ENCODE measurements at regions not wholly inside any gene's neighbourhood (a gene's known extent, or its start where the extent isn't known, plus 50 kb on each side); places are given as distances from the start of the nearest gene placed in this dataset.
"Not testable (repeated sequence)": the region's sequence is repeated elsewhere in the genome, so short reads cannot be mapped to it uniquely, and the experiment has no call there.

DNA sequence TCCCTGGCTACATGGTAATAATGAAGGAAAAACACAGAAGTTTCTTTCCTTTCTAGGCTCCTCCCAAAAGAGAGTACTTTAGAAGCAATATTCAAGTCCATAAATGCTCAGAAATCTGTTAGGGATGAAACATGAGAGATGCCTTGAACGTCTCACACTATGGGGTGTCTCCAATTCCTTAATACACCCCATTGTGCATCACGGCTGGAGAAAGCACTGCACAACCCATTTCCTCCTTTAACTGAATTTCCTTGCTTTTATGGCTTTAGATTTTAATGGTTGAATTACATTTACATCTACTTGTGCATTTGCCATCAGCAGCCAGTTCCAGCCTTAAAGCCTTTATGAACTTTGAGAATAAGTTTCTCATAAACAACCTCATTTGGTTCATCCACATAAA, 498.9 kb upstream of the PTBP2 start:
- TF ChIP-seq, protein P1, sequence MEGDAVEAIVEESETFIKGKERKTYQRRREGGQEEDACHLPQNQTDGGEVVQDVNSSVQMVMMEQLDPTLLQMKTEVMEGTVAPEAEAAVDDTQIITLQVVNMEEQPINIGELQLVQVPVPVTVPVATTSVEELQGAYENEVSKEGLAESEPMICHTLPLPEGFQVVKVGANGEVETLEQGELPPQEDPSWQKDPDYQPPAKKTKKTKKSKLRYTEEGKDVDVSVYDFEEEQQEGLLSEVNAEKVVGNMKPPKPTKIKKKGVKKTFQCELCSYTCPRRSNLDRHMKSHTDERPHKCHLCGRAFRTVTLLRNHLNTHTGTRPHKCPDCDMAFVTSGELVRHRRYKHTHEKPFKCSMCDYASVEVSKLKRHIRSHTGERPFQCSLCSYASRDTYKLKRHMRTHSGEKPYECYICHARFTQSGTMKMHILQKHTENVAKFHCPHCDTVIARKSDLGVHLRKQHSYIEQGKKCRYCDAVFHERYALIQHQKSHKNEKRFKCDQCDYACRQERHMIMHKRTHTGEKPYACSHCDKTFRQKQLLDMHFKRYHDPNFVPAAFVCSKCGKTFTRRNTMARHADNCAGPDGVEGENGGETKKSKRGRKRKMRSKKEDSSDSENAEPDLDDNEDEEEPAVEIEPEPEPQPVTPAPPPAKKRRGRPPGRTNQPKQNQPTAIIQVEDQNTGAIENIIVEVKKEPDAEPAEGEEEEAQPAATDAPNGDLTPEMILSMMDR (IDR thresholded peaks at IDR 0.05; ENCODE audit: extremely low read depth, low read depth, low read length), result no peak
- no peak for DNase-seq (ENCODE audit: insufficient read length, low spot score, missing footprints)
- H2AFZ ChIP-seq (ENCODE audit: low read length), result no peak overlapping the region
- no peaks in the 10 kb centered on the region for H4K20me1 ChIP-seq (ENCODE audit: insufficient read depth, low read length)
- H3K79me2 ChIP-seq (ENCODE audit: insufficient read depth, low read length), result no peaks in the 10 kb centered on the region
- H3K4me2 ChIP-seq (ENCODE audit: insufficient read depth, low read length), result no peak overlapping the region
- H3K27ac ChIP-seq (ENCODE audit: low read depth, low read length), result no peak overlapping the region
- peaks cover 5% of the 10 kb centered on the region for H3K27me3 ChIP-seq (ENCODE audit: insufficient read depth, low read length)
- no peak overlapping the region for H3K4me3 ChIP-seq (ENCODE audit: insufficient read depth, low read length)
- no peaks in the 10 kb centered on the region for H3K36me3 ChIP-seq (ENCODE audit: insufficient read depth, low read length)
- no peaks in the 10 kb centered on the region for H3K9me3 ChIP-seq (ENCODE audit: low read depth, low read length)
- no peaks in the 10 kb centered on the region for H3K4me1 ChIP-seq (ENCODE audit: insufficient read depth, low read length)

DNA sequence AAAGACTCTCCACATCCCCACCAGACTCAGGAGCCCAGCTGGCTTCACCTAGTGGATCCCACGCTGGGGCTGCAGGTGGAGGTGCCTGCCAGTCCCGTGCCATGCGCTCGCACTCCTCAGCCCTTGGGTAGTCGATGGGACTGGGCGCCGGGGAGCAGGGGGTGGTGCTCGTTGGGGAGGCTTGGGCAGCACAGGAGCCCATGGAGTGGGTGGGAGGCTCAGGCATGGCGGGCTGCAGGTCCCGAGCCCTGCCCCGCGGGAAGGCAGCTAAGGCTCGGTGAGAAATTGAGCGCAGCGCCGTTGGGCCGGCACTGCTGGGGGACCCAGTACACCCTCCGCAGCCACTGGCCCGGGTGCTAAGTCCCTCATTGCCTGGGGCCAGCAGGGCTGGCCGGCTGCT, 497.4 kb upstream of the PTBP2 start:
- DNase-seq (ENCODE audit: insufficient read length, low spot score, missing footprints); H3K36me3 ChIP-seq (ENCODE audit: insufficient read depth, low read length); H3K9me3 ChIP-seq (ENCODE audit: low read depth, low read length); H3K4me1 ChIP-seq (ENCODE audit: insufficient read depth, low read length); H3K27me3 ChIP-seq (ENCODE audit: insufficient read depth, low read length); H2AFZ ChIP-seq (ENCODE audit: low read length); H3K4me2 ChIP-seq (ENCODE audit: insufficient read depth, low read length); H4K20me1 ChIP-seq (ENCODE audit: insufficient read depth, low read length); H3K79me2 ChIP-seq (ENCODE audit: insufficient read depth, low read length); H3K27ac ChIP-seq (ENCODE audit: low read depth, low read length); H3K4me3 ChIP-seq (ENCODE audit: insufficient read depth, low read length): not testable (repeated sequence)

GRCh38 chr1:96233422-96233821, 488.2 kb upstream of the PTBP2 start:
- Histone ChIP-seq H3K9me3 (ENCODE audit: low read depth, low read length) (no peaks in the 10 kb centered on the region), H3K4me1 (ENCODE audit: insufficient read depth, low read length) (peaks cover 4% of the 10 kb centered on the region), H3K27me3 (ENCODE audit: insufficient read depth, low read length) (no peaks in the 10 kb centered on the region), H4K20me1 (ENCODE audit: insufficient read depth, low read length) (no peaks in the 10 kb centered on the region), H3K4me2 (ENCODE audit: insufficient read depth, low read length) (no peak overlapping the region), H3K36me3 (ENCODE audit: insufficient read depth, low read length) (no peaks in the 10 kb centered on the region), H3K27ac (ENCODE audit: low read depth, low read length) (no peak overlapping the region), H3K79me2 (ENCODE audit: insufficient read depth, low read length) (no peaks in the 10 kb centered on the region), H3K4me3 (ENCODE audit: insufficient read depth, low read length) (no peak overlapping the region), H2AFZ (ENCODE audit: low read length) (no peak overlapping the region)
- peak; percentile 51 for DNase-seq (ENCODE audit: insufficient read length, low spot score, missing footprints)
- TF ChIP-seq, protein P1 (IDR thresholded peaks at IDR 0.05; ENCODE audit: extremely low read depth, low read depth, low read length), result no peak

GRCh38 chr1:96234299-96234698, 487.3 kb upstream of the PTBP2 start:
- no peaks in the 10 kb centered on the region for H3K79me2 ChIP-seq (ENCODE audit: insufficient read depth, low read length)
- no peaks in the 10 kb centered on the region for H3K27me3 ChIP-seq (ENCODE audit: insufficient read depth, low read length)
- H3K9me3 ChIP-seq (ENCODE audit: low read depth, low read length), result no peaks in the 10 kb centered on the region
- TF ChIP-seq, protein P1 (IDR thresholded peaks at IDR 0.05; ENCODE audit: extremely low read depth, low read depth, low read length), result no peak
- no peak for DNase-seq (ENCODE audit: insufficient read length, low spot score, missing footprints)
- peaks cover 4% of the 10 kb centered on the region for H3K4me1 ChIP-seq (ENCODE audit: insufficient read depth, low read length)
- H3K27ac ChIP-seq (ENCODE audit: low read depth, low read length), result no peak overlapping the region
- H3K36me3 ChIP-seq (ENCODE audit: insufficient read depth, low read length), result no peaks in the 10 kb centered on the region
- H4K20me1 ChIP-seq (ENCODE audit: insufficient read depth, low read length), result no peaks in the 10 kb centered on the region
- no peak overlapping the region for H3K4me3 ChIP-seq (ENCODE audit: insufficient read depth, low read length)
- H2AFZ ChIP-seq (ENCODE audit: low read length), result no peak overlapping the region
- H3K4me2 ChIP-seq (ENCODE audit: insufficient read depth, low read length), result no peak overlapping the region
